ENCODE measurements at regions not wholly inside any gene's neighbourhood (a gene's known extent, or its start where the extent isn't known, plus 50 kb on each side); places are given as distances from the start of the nearest gene placed in this dataset.

GRCh38 chr1:5623399-5623798, 368.8 kb downstream of the NPHP4 start:
- TF ChIP-seq CTCF (conservative IDR thresholded peaks at IDR 0.05; ENCODE audit: low read length), result no peak
- no peak overlapping the region for H3K4me3 ChIP-seq (ENCODE audit: low read length)

DNA sequence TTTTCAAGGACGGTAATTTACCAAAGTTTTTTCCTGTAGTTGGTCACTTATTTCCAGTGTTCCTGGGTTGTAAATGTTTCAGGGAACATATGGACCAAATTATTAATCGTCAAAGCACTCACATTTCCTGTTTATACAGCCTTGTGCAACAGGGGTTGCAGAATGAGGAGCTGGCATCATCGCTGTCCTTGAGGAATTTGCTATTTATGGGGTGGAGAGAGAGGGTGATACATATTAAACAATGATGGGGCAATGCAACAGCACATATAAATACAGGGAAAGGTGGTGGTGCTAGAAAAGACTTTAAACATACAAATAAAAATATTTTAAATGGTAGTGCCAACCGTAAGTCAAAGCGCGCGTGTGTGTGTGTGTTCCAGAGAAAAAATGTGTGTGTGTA, 369.8 kb downstream of the NPHP4 start:
- H3K4me3 ChIP-seq (ENCODE audit: low read length), result no peak overlapping the region
- peak; percentile 38 for DNase-seq (ENCODE audit: low read depth)

More at GRCh38 chr1:5623399-5623798, 368.8 kb downstream of the NPHP4 start:
- DNase-seq (ENCODE audit: low read depth), result peak; percentile 8

DNA sequence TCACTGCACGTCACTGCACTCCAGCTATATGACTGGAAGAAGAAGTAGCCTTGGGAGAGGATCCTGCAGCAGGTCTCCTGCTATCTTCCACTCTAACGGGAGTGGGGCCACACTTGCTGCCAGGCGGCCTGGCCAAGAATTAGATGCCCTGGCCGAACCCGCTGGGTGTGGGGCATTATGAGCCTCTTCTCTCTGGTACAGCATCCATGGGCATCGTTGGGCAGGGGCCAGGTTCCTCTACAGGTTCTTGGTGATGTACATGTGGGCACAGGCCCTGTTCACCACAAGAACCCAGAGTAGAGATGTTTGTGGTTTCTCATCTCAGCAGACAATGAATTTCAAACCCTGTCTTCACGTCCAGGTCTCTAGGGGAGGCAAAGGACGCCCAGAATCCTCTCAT, 370.5 kb downstream of the NPHP4 start:
- no peak overlapping the region for H3K4me3 ChIP-seq (ENCODE audit: low read length)
- DNase-seq (ENCODE audit: low read depth), result no peak
- no peak for TF ChIP-seq CTCF (conservative IDR thresholded peaks at IDR 0.05; ENCODE audit: low read length)

More for the DNA sequence above, 369.8 kb downstream of the NPHP4 start:
- no peak for TF ChIP-seq CTCF (conservative IDR thresholded peaks at IDR 0.05; ENCODE audit: low read length)

DNA sequence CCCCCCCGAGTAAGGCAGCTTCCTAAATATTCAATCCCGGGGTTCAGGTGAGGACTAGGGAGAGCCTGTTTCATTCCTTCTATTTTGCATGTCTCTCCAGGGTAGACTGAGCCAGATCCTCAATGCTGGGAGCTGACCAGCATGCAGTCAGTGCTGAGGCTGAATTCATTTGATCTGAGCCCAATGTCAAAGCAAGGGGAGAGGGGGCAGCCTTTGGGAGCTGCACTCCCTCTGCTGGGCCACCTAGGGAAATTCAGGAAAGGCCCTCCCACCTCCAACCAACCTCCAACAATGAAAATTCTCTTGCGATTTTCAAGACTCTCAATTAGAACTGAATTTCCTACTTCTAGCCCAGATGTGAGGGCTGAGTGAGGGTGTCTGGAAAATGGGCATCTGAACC, 371.2 kb downstream of the NPHP4 start:
- DNase-seq (ENCODE audit: low read depth), result no peak
- no peak for TF ChIP-seq CTCF (conservative IDR thresholded peaks at IDR 0.05; ENCODE audit: low read length)
- H3K4me3 ChIP-seq (ENCODE audit: low read length), result no peak overlapping the region

GRCh38 chr1:5620418-5620817, 371.8 kb downstream of the NPHP4 start:
- H3K4me3 ChIP-seq (ENCODE audit: low read length), result no peak overlapping the region
- no peak for TF ChIP-seq CTCF (conservative IDR thresholded peaks at IDR 0.05; ENCODE audit: low read length)
- DNase-seq (ENCODE audit: low read depth), result no peak

- no peak for TF ChIP-seq CTCF (conservative IDR thresholded peaks at IDR 0.05; ENCODE audit: low read length)
- no peak overlapping the region for H3K4me3 ChIP-seq (ENCODE audit: low read length)
- DNase-seq (ENCODE audit: low read depth), result no peak
These were observed 372.8 kb downstream of the NPHP4 start for GRCh38 chr1:5619469-5619868.

DNA sequence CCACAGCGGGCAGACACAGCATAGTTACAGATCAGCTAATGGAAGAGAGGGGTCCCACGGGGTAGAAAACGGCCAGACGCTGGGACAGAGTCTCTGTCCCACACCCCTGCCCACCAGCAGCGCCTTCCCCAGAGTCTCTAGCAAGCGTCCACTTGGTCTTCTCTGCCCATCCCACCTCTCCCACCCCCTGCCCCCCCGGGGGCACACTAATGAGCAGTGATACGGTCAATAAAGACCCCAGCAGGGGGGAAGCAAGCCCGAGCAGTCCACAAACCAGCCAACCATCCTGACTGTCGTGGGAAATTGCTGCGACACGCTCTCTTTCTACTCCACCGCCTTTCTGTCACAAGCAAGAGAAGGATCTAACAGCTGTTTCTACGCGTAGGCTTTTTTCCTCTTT, 374.7 kb downstream of the NPHP4 start:
- H3K4me3 ChIP-seq (ENCODE audit: low read length), result no peak overlapping the region
- no peak for DNase-seq (ENCODE audit: low read depth)
- no peak for TF ChIP-seq CTCF (conservative IDR thresholded peaks at IDR 0.05; ENCODE audit: low read length)
